ENCODE measurements at regions not wholly inside any gene's neighbourhood (a gene's known extent, or its start where the extent isn't known, plus 50 kb on each side); places are given as distances from the start of the nearest gene placed in this dataset.

DNA sequence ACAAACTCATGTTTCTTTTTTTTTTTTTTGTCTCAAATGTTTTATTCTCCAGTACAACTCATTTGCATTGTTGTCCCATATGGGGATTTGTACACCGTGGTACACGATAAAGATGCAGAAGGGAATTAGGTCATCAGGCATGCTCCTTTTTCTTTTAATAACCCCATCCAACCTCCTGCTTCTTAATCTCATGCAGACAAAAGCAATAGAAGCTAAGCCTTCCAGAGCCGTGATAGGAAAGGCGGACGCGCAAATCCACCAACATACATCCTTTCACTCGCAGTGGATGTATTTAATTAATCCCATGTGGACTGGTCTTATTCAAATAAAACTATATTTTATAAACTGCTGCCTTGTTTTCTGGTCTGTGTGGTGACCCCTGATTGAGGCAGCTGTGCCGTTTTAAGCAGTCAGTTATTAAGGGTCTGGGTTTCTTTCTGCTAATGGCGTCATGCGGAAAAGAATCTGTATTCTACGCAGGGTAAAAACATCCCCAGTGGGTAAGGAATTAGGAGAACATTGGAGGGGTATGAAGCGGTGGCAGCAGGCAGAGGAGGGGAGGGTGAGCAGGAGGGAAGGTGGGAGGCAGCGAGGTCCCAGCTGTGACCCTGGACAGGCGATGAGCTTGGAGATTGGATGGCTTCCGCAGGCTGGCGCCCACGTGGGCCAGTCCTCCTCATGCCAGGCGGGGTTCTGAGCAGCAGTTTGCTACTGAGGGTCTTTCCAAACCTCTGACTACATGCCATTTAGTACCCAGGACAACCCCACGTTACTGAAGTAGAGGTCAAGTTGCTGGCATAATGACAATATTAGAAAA, 172.8 kb downstream of the LINC00237 start:
- DNase-seq = no peak

DNA sequence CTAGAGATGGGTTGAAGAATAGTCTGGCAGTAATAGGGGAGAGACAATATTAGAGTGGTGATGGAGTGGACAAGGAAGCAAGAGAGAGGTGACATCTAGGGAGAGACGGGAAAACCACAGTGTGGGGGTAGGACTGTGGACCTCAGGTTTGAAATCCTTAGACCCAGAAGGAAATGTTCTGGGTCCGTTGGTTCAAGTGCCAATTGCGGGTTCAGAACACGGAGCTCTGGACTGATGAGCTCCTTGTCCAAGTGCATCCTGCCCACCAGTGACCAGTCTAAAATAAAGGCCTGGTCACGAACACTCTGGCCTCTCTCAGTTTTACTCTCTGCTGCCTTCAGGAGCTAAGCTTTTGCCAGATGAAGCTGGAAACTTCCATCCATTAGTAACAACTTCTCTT, 174.0 kb downstream of the LINC00237 start:
- DNase-seq = no peak

DNA sequence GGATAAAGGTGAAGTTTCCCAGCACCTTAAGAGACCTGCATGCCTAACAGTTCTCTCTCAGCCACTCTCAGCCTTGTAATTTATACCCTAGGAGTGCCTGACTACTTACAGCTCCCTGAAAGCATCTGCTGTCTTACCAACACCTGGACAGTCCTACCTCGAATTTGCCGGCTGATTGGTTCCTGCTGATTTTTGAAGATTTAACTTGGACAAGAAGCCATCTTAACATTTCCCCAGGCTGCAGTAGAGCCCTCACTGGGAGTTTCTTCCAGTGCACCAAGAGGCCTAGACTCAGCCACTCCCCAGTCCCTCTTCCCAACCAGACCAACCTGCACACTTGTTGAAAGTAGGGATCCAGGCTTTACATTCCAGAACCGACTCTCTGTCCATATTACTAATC, 174.5 kb downstream of the LINC00237 start:
- DNase-seq = no peak

GRCh38 chr20:20931024-20931423, 175.1 kb downstream of the LINC00237 start:
- DNase-seq = no peak

- DNase-seq = no peak
These were observed 175.7 kb downstream of the LINC00237 start for GRCh38 chr20:20930500-20930899.

GRCh38 chr20:20929341-20929740, 176.8 kb downstream of the LINC00237 start:
- no peak for DNase-seq

- DNase-seq = no peak
These were observed 179.8 kb downstream of the LINC00237 start for GRCh38 chr20:20926222-20926905.

GRCh38 chr20:20920433-20920832, 185.7 kb downstream of the LINC00237 start:
- no peak for DNase-seq

- no peak for DNase-seq
These were observed 190.3 kb downstream of the LINC00237 start for GRCh38 chr20:20915844-20916243.

- no peak for DNase-seq
These were observed 192.0 kb upstream of the RALGAPA2 start for GRCh38 chr20:20904501-20904831.

GRCh38 chr20:20903773-20904500, 191.5 kb upstream of the RALGAPA2 start:
- no peak for DNase-seq

GRCh38 chr20:20897922-20898321, 185.5 kb upstream of the RALGAPA2 start:
- no peak for DNase-seq

- no peak for DNase-seq
These were observed 184.7 kb upstream of the RALGAPA2 start for GRCh38 chr20:20897145-20897544.

GRCh38 chr20:20896606-20897005, 184.2 kb upstream of the RALGAPA2 start:
- no peak for DNase-seq

DNA sequence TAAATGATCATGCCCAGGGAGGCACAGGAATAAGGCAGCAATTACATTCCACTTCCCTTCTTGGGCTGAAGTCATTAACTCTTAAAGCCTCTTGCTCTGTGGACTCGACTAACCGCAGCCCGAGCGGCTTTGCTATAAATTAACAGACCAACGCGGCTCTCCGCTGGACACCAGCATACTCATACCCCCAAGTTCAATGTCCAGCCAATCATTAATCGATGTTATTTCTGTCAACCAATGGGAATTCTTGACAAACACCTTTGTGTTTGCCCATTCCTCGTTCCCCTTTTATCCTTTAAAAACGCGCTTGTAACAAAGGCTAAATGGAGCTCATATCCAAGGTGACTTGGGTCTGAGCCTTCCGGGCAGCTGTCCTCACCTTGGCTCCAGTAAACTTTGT, 183.1 kb upstream of the RALGAPA2 start:
- DNase-seq = no peak

DNA sequence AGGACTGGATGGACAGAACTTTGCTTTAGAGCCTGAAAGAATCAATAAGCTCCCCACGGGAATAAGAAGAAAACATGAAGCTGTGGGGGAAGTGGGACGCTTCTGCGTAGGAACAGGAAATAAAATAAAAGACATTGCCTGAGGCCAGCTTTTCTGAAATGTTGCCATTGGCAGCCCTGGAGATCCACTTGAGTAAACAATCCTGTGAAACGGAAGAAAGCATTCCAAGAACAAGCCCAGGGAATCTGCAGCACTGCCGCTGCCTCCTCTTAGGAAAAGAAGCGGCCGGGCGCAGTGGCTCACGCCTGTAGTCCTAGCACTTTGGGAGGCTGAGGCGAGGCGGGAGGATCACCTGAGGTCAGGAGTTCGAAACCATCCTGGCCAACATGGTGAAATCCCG, 182.3 kb upstream of the RALGAPA2 start:
- no peak for DNase-seq

DNA sequence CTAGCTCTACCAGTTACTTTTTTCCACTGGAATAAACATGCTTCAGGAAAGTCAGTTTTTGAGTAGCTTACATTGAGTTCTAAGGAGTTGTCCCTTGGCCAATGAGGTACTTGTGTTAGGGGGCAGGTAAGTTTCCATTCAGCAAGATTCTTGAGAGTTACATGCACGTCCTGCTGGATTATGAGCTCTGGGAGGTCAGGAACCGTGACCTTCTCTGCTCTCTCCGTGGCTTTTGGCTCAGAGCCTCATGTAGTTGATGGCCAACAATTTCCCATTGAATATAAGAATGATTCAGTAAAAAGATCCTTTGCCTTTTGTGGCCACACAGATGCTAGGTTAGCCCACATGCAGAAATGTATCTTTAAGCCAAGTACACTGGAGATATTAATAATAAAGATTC, 181.8 kb upstream of the RALGAPA2 start:
- DNase-seq = no peak

- DNase-seq = no peak
These were observed 179.9 kb upstream of the RALGAPA2 start for GRCh38 chr20:20892328-20892727.

DNA sequence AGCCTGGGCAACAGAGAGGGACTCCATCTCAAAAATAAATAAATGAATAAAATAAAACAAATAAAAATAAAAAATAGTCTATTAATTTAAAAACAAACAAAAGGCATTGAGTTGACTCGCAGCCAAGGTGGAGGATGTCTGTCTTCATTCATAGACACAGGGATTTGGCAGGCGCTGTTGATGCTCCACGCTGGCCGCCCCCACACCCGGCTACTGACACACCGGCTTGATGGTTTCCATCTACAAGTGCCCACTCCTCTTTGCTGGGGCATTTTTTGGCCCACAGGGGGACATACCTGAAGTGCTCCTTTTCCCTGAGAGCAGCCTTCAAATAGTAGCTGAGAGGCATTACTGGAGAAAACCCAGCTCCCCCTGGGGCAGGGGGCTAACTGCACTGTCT, 178.3 kb upstream of the RALGAPA2 start:
- DNase-seq = no peak

DNA sequence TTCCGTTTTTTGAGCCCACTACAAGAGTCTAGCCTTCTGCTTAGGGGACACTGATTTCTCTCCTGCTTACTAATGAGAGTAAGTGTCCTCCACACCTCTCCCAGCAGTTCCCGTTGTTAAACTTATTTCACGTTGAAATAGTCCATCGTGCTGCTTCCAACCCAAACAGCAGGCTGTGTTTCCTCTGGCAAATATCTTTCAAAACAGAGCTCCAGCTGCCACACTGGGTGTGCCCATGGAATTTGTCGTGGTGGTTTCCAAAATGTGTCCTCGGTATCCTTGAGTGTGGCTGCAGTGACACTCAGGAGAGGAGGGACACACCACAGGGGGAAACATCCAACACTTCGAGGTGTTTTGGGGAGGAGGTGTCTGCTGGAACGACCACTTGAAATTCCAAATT, 176.5 kb upstream of the RALGAPA2 start:
- DNase-seq = no peak

GRCh38 chr20:20888266-20888656, 175.8 kb upstream of the RALGAPA2 start:
- no peak for DNase-seq

DNA sequence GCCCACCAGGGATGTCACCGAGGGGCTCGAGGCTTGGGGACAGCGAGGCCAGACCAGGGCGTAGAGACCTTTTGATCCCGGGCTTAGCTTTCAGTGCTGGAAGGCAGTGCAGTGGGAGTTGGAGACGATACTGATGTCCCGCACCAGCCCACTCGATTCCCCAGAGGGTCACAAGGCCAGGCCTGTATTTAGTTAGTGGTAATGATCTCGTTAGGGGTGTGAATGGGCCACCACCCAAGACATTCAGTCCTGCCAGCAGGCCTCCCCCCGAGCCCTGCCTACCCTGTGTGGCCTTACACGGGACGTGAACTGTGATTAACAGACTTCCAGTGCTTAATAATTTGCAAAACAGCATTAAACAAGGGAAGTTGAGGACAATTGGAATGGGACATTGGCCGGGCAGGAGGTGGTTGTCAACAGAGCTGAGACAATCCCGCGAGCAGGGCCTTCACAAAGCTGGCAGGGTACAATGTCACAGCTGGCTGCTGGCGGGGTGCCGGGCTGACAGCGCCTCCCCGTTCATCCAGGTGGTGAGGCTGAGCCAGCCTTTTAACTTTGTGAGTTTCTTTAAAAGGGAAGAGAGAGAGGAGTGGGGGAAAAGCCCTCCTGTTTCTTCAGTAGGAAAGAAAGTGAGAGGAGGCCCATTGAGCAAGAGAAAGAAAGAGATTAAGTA, 175.3 kb upstream of the RALGAPA2 start:
- DNase-seq = no peak

- no peak for DNase-seq
These were observed 169.4 kb upstream of the RALGAPA2 start for GRCh38 chr20:20881808-20882207.
